WI38 (cell line): ENCODE measurements at regions not wholly inside any gene's neighbourhood (a gene's known extent, or its start where the extent isn't known, plus 50 kb on each side); places are given as distances from the start of the nearest gene placed in this dataset.

Source experiments
- H3K4me3 ChIP-seq: 2 replicates; pipeline ENCODE4 v1.5.1; 2011; ENCODE audit warnings: low read depth, mild to moderate bottlenecking, control low read depth, low read length
- TF ChIP-seq, protein P1 (sequence below): IDR thresholded peaks from 2 replicates; pipeline ENCODE4 v1.5.1; 2012; ENCODE audit warnings: low read depth, mild to moderate bottlenecking, control low read depth, low read length

DNA sequence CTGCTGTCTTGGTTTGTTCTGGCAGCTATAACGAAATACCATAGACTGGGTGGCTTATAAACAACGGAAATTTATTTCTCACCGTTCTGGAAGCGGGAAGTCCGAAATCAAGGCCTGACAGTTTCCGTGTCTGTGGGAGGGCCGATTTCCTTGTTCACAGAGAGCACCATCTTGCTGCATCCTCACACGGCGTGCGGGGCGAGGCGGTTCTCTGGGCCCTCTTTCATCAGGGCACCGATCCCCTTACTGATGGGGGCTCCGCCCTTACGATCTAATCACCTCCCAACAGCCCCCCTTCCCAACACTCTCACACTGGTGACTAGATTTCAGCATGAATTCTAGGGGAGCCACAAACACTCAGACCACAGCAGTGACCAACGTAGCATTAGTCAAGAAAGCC, 578.3 kb upstream of the FAT1 start:
- H3K4me3 ChIP-seq: no peak overlapping the region
- TF ChIP-seq, protein P1, sequence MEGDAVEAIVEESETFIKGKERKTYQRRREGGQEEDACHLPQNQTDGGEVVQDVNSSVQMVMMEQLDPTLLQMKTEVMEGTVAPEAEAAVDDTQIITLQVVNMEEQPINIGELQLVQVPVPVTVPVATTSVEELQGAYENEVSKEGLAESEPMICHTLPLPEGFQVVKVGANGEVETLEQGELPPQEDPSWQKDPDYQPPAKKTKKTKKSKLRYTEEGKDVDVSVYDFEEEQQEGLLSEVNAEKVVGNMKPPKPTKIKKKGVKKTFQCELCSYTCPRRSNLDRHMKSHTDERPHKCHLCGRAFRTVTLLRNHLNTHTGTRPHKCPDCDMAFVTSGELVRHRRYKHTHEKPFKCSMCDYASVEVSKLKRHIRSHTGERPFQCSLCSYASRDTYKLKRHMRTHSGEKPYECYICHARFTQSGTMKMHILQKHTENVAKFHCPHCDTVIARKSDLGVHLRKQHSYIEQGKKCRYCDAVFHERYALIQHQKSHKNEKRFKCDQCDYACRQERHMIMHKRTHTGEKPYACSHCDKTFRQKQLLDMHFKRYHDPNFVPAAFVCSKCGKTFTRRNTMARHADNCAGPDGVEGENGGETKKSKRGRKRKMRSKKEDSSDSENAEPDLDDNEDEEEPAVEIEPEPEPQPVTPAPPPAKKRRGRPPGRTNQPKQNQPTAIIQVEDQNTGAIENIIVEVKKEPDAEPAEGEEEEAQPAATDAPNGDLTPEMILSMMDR: no peak

DNA sequence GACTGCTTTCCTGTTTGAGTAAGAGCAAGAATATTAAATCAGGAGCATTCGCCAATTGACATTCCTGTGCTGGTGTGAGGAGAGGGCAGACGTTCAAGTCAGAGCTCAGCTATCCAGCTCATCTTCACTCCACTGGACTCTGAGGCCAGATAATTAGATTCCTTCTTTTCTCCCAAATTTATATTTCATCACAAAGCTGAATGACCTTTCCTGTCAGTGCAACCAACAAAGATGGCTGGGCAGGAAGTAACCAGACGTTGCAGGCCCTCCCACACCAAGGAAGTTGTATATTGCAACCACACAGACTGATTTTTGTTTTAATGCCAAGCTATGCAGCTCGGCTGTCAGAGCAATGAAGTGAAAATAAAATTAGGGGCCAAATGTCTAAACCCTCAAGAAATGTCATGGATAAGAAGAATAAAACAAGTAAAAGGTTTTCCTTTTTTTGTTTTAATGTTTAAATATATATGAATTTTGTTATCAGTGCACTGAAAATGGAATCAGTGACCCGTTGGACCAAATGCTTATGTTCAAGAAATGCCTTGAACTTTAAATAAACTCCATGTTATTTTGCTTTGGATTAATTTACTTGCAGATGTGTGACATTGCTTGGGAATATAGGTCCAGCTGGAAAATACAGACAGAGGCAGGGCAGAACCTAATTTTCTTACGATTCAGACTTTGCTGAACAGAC, 578.9 kb upstream of the FAT1 start:
- TF ChIP-seq, protein P1: no peak

GRCh38 chr4:187304133-187304532, 580.5 kb upstream of the FAT1 start:
- TF ChIP-seq, protein P1: no peak
- no peak overlapping the region for H3K4me3 ChIP-seq

More for the DNA sequence above, 578.9 kb upstream of the FAT1 start:
- no peak overlapping the region for H3K4me3 ChIP-seq

DNA sequence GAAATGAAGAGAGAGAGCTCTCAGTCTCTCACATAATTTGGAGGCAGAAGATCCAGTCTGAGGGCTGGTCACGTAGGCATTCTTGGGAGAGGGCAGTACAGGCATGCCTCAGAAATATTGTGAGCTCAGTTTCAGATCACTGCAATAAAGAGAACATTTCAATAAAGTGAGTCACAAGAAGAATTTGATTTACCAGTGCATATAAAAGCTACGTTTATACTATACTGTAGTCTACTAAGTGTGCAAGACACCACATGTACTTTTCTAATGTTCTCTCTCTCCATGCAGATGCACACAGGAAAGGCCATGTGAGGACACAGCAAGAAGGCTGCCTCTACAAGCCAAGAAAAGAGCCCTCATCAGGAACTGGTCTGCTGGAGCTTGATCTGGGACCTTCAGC, 583.5 kb upstream of the FAT1 start:
- H3K4me3 ChIP-seq: no peak overlapping the region
- TF ChIP-seq, protein P1: no peak

DNA sequence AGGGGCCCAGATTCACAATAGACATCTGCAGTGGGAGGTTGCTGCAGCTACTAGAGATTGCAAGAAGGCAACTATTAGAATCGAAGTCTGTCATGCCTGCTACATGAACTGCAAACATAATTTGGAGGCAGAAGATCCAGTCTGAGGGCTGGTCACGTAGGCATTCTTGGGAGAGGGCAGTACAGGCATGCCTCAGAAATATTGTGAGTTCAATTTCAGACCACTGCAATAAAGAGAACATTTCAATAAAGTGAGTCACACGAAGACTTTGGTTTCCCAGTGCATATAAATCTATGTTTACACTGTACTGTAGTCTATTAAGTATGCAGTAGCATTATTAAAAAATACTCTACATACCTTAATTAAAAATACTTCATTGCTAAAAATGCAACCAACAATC, 585.8 kb upstream of the FAT1 start:
- H3K4me3 ChIP-seq: no peak overlapping the region
- TF ChIP-seq, protein P1: no peak

GRCh38 chr4:187312299-187312698, 588.6 kb upstream of the FAT1 start:
- no peak overlapping the region for H3K4me3 ChIP-seq
- TF ChIP-seq, protein P1: no peak

DNA sequence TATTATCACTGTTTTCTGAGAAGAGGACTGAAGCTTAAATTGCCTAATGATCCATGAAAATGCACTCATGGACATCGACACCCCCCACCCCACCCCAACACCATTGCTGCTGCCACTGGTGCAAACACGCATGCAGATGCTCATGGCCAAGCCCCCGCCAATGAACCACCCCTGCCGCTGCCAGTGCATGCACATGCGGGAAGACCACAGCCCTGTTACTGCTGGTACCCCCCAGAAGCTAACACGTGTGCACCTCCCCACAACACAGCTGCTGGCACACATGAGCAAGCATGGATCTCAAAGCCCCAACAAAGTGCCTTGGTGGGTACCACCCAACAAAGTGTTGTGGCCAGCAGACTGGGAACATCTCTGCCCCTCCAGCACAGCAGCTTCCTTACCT, 594.1 kb upstream of the FAT1 start:
- TF ChIP-seq, protein P1: no peak
- H3K4me3 ChIP-seq: no peak overlapping the region
